Activated naive CD8-positive, alpha-beta T cell treated with anti-CD3 and anti-CD28 coated beads for 36 hours (primary cell): ENCODE measurements at regions not wholly inside any gene's neighbourhood (a gene's known extent, or its start where the extent isn't known, plus 50 kb on each side); places are given as distances from the start of the nearest gene placed in this dataset.

Experiments used
- DNase-seq: peaks from one replicate; pipeline ENCODE4 v3.0.0; 2021
- H3K27ac Mint-ChIP-seq: one replicate; pipeline ENCODE4 v1.8.0; 2022; ENCODE audit warnings: mild to moderate bottlenecking, moderate library complexity, mixed read lengths
- H3K27me3 Mint-ChIP-seq: one replicate; pipeline ENCODE4 v1.8.0; 2022; ENCODE audit warnings: mild to moderate bottlenecking, mixed read lengths
- H3K36me3 Mint-ChIP-seq: one replicate; pipeline ENCODE4 v1.8.0; 2021; ENCODE audit warnings: mild to moderate bottlenecking, mixed read lengths
- H3K4me1 Mint-ChIP-seq: one replicate; pipeline ENCODE4 v1.8.0; 2021; ENCODE audit warnings: mixed read lengths
- H3K4me3 Mint-ChIP-seq: one replicate; pipeline ENCODE4 v1.8.0; 2022; ENCODE audit warnings: mild to moderate bottlenecking, moderate library complexity, mixed read lengths
- H3K9me3 Mint-ChIP-seq: one replicate; pipeline ENCODE4 v1.8.0; 2022; ENCODE audit warnings: mixed read lengths

DNA sequence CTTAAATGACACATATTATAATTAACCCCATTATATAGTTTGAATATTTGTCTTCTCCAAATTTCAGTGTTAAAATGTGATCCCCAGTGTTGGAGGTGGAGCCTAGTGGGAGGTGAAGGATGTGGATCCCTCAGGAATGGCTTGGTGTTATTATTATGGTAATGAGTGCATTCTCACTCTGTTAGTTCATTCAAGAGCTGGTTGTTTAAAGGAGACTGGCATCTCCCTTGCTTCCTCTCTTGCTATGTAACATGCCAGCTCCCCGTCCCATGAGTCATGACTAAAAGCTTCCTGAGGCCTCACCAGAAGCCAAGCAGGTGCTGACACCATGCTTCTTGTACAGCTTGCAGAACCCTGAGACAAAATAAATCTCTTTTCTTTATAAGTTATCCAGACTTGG lies 1612.7 kb downstream of the AMY1C start:
- Mint-ChIP-seq H3K36me3 (no peaks in the 10 kb centered on the region), H3K4me3 (no peak overlapping the region), H3K9me3 (peaks cover 4% of the 10 kb centered on the region), H3K27ac (no peak overlapping the region), H3K4me1 (no peaks in the 10 kb centered on the region), H3K27me3 (no peaks in the 10 kb centered on the region)
- DNase-seq, result no peak

GRCh38 chr1:105368446-105368845 lies 1618.7 kb downstream of the AMY1C start:
- Mint-ChIP-seq H3K4me3 (no peak overlapping the region), H3K36me3 (no peaks in the 10 kb centered on the region), H3K4me1 (no peaks in the 10 kb centered on the region), H3K27ac (no peak overlapping the region), H3K9me3 (peaks cover 6% of the 10 kb centered on the region), H3K27me3 (no peaks in the 10 kb centered on the region)
- DNase-seq, result no peak

- no peak overlapping the region for H3K27ac Mint-ChIP-seq
- H3K27me3 Mint-ChIP-seq, result no peaks in the 10 kb centered on the region
- DNase-seq, result no peak
- no peak overlapping the region for H3K4me3 Mint-ChIP-seq
- H3K4me1 Mint-ChIP-seq, result no peaks in the 10 kb centered on the region
- peaks cover 15% of the 10 kb centered on the region for H3K9me3 Mint-ChIP-seq
- H3K36me3 Mint-ChIP-seq, result no peaks in the 10 kb centered on the region
These were observed 1624.0 kb downstream of the AMY1C start for GRCh38 chr1:105373681-105374080.

- no peaks in the 10 kb centered on the region for H3K4me1 Mint-ChIP-seq
- no peaks in the 10 kb centered on the region for H3K27me3 Mint-ChIP-seq
- H3K27ac Mint-ChIP-seq, result no peak overlapping the region
- no peak overlapping the region for H3K4me3 Mint-ChIP-seq
- DNase-seq, result no peak
- H3K36me3 Mint-ChIP-seq, result no peaks in the 10 kb centered on the region
- H3K9me3 Mint-ChIP-seq, result peaks cover 10% of the 10 kb centered on the region
These were observed 1636.8 kb downstream of the AMY1C start for GRCh38 chr1:105386489-105386888.

DNA sequence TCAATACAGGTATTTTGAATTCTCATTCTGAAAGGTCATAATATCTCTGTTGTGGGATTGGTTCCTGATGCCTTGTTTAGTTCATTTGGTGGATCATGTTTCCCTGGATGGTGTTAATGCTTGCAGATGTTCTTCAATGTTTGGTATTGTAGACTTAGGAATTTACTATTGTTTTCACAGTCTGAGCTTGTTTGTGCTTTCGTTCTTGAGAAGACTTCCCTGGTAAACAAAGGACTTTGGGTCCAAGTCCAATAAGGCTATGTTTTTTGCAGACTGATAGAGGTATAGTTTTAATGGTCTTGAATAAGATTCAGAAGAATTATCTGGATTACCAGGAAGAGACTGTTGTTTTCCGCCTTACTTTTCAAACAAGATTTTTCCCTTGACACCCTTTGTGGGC lies 1646.3 kb downstream of the AMY1C start:
- DNase-seq, result no peak
- Mint-ChIP-seq H3K4me1 (no peaks in the 10 kb centered on the region), H3K27ac (no peak overlapping the region), H3K36me3 (no peaks in the 10 kb centered on the region), H3K4me3 (no peak overlapping the region), H3K27me3 (no peaks in the 10 kb centered on the region), H3K9me3 (peaks cover 22% of the 10 kb centered on the region)

- DNase-seq, result no peak
- Mint-ChIP-seq H3K27me3 (no peaks in the 10 kb centered on the region), H3K4me3 (no peak overlapping the region)
These were observed 1649.2 kb downstream of the AMY1C start for GRCh38 chr1:105398909-105399308.

GRCh38 chr1:105399716-105400115 lies 1650.0 kb downstream of the AMY1C start:
- Mint-ChIP-seq H3K4me3 (no peak overlapping the region), H3K27ac (no peak overlapping the region), H3K36me3 (no peaks in the 10 kb centered on the region), H3K27me3 (no peaks in the 10 kb centered on the region), H3K4me1 (no peaks in the 10 kb centered on the region), H3K9me3 (peaks cover 11% of the 10 kb centered on the region)
- DNase-seq, result no peak

More at GRCh38 chr1:105398909-105399308, 1649.2 kb downstream of the AMY1C start:
- Mint-ChIP-seq H3K4me1 (no peaks in the 10 kb centered on the region), H3K27ac (no peak overlapping the region), H3K9me3 (peaks cover 13% of the 10 kb centered on the region), H3K36me3 (no peaks in the 10 kb centered on the region)

GRCh38 chr1:105416261-105416660 lies 1640.2 kb upstream of the PRMT6 start:
- H3K9me3 Mint-ChIP-seq, result peaks cover 10% of the 10 kb centered on the region
- H3K4me3 Mint-ChIP-seq, result no peak overlapping the region

DNA sequence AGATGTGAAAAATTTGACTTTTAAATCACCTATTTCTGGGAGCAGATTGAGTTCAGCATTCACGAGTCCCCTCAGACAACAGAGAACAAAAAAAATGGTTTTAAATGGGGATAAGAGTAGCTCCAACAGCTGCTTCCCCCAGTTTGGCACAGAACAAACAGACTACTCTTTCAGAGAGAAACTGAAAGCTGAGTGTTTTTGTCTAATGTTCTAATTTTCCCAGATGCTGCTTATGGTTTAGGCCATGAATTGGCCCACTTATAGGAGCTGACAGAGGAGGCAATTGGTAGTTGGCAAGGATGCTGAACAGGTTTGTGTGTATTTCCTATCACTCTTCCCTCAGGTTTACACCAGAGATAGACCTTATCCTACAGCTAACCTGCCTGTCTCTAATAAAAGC lies 1637.4 kb upstream of the PRMT6 start:
- Mint-ChIP-seq H3K27ac (no peak overlapping the region), H3K4me3 (no peak overlapping the region), H3K9me3 (peaks cover 8% of the 10 kb centered on the region), H3K36me3 (no peaks in the 10 kb centered on the region), H3K27me3 (no peaks in the 10 kb centered on the region), H3K4me1 (no peaks in the 10 kb centered on the region)
- DNase-seq, result no peak

More at GRCh38 chr1:105416261-105416660, 1640.2 kb upstream of the PRMT6 start:
- no peak for DNase-seq
- Mint-ChIP-seq H3K36me3 (no peaks in the 10 kb centered on the region), H3K27me3 (no peaks in the 10 kb centered on the region), H3K4me1 (no peaks in the 10 kb centered on the region), H3K27ac (no peak overlapping the region)

- Mint-ChIP-seq H3K27ac (no peak overlapping the region), H3K9me3 (no peaks in the 10 kb centered on the region), H3K27me3 (no peaks in the 10 kb centered on the region), H3K36me3 (no peaks in the 10 kb centered on the region), H3K4me3 (no peak overlapping the region), H3K4me1 (no peaks in the 10 kb centered on the region)
- DNase-seq, result no peak
These were observed 1628.9 kb upstream of the PRMT6 start for GRCh38 chr1:105427543-105427942.

DNA sequence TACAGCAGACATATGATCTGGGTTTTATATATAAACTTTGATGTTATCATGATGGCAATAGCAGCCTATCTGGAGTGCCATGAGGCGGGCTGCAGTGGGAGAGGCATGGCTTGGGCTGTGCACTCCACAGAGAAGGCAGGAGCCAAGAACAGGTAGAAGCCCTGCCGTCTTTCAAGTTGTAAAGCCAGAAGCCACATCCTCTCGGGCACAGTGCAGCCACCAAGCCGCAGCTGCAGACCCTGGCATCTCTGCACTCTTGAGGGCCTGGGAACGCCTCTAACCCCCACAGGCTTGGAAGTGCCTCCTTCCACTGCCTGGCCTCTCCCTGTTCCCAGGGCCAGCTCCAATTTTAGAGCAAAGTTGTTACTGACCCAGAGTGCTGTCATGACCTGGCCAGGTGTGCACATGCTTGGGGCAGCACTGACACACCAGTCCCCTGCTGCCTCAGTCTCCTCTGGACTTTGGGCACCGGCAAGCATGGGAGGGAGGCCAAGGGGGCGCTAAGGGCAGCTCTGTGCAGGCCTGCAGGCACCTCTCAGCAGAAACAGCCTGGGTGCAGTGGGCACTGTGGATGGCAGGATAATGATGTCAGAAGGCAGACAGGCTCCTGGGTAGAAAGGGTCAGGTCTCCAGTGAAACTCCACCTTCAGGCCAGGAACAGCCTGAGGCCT lies 1619.8 kb upstream of the PRMT6 start:
- H3K4me1 Mint-ChIP-seq, result no peaks in the 10 kb centered on the region
- DNase-seq, result no peak
- no peak overlapping the region for H3K4me3 Mint-ChIP-seq
- H3K9me3 Mint-ChIP-seq, result peaks cover 1% of the 10 kb centered on the region
- H3K36me3 Mint-ChIP-seq, result no peaks in the 10 kb centered on the region
- H3K27me3 Mint-ChIP-seq, result no peaks in the 10 kb centered on the region
- no peak overlapping the region for H3K27ac Mint-ChIP-seq

DNA sequence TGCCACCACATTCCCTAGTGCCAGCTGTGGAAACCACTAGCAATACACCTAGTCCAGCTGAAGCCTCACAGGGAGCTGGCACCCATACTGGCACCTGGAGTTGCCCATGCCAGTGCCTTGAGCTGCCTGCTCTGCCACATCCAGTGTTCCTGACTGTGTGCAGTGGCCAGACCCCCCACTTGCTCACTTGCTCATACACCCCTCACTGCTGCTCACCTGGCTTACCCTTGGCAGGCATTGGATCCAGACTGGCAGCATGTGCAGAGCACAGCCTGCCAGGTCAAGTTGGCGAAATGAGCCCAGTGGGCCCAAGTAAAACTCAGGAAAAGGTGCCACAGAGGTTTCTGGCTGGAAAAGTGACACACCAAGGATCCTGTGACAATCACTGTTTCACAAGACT lies 1618.6 kb upstream of the PRMT6 start:
- Mint-ChIP-seq H3K9me3 (peaks cover 1% of the 10 kb centered on the region), H3K27ac (no peak overlapping the region)

GRCh38 chr1:105442901-105443300 lies 1613.6 kb upstream of the PRMT6 start:
- Mint-ChIP-seq H3K27ac (no peak overlapping the region), H3K27me3 (no peaks in the 10 kb centered on the region), H3K4me1 (no peaks in the 10 kb centered on the region), H3K9me3 (peaks cover 20% of the 10 kb centered on the region), H3K36me3 (no peaks in the 10 kb centered on the region), H3K4me3 (no peak overlapping the region)
- no peak for DNase-seq

More for the DNA sequence above, 1618.6 kb upstream of the PRMT6 start:
- Mint-ChIP-seq H3K36me3 (no peaks in the 10 kb centered on the region), H3K4me3 (no peak overlapping the region), H3K27me3 (no peaks in the 10 kb centered on the region), H3K4me1 (no peaks in the 10 kb centered on the region)
- DNase-seq, result no peak

DNA sequence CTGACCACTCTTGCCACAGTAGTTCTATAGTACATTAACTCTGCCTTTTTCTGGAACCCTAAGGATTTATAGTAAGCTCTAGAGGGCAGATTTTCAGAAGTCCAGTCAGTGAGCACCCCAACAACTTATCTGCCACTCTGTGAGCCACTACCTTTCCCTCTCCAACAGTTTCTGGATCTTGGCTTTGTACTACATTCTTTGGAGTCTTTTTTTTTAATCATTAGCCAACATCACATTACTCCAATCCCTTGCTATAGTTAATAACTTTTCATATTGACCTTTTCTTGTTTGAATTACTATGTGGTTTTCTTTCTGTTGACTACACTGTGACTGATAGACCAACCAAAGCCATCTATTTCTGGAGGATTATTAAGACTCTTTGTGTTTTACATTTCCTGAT lies 1596.7 kb upstream of the PRMT6 start:
- H3K36me3 Mint-ChIP-seq, result no peaks in the 10 kb centered on the region
- H3K27me3 Mint-ChIP-seq, result no peaks in the 10 kb centered on the region
- no peak overlapping the region for H3K27ac Mint-ChIP-seq
- H3K4me1 Mint-ChIP-seq, result no peaks in the 10 kb centered on the region
- DNase-seq, result no peak
- H3K4me3 Mint-ChIP-seq, result no peak overlapping the region
- H3K9me3 Mint-ChIP-seq, result peaks cover 5% of the 10 kb centered on the region

DNA sequence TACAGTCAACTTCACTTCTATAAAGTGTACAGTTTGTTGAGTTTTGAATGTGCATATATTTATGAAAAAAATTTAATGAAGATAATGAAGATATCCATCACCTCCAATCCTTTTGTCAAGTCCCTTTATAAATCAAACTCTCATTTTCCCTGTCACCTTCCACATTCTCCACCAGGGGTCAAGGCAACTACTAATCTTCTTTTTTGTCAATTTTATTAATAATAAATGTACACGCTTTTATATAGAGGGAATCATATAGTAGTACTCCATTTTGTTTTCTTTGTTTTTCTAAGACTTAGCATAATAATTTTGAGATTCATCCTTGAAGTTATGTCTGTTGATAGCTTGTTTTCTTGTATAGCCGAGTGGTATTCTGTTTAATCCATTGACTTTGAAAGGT lies 1594.2 kb upstream of the PRMT6 start:
- no peak overlapping the region for H3K4me3 Mint-ChIP-seq

DNA sequence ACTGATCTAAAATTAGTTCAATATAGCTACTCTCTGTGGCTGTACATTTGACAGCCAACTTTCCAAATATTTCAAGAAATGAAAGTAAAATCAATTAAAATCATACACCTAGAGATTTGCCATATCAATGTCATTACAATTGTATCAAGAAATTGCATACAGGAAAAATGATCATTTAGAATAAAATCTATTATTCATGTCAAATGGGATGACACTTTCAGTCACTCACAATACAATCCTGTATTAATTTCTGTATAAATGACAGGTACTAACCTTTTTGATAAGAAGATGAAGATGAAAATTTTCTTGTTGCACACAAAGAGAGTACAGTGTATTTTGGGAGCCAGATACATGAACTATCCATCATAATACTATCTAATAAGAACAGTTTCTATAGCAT lies 1588.9 kb upstream of the PRMT6 start:
- peaks cover 8% of the 10 kb centered on the region for H3K9me3 Mint-ChIP-seq
- H3K36me3 Mint-ChIP-seq, result no peaks in the 10 kb centered on the region
- H3K4me3 Mint-ChIP-seq, result no peak overlapping the region
- H3K4me1 Mint-ChIP-seq, result no peaks in the 10 kb centered on the region
- DNase-seq, result no peak
- H3K27me3 Mint-ChIP-seq, result no peaks in the 10 kb centered on the region
- no peak overlapping the region for H3K27ac Mint-ChIP-seq

More for the DNA sequence above, 1594.2 kb upstream of the PRMT6 start:
- Mint-ChIP-seq H3K27me3 (no peaks in the 10 kb centered on the region), H3K9me3 (peaks cover 5% of the 10 kb centered on the region), H3K4me1 (no peaks in the 10 kb centered on the region), H3K27ac (no peak overlapping the region), H3K36me3 (no peaks in the 10 kb centered on the region)
- DNase-seq, result no peak
